Adrenal gland (tissue), 9 donors: ENCODE measurements at regions not wholly inside any gene's neighbourhood (a gene's known extent, or its start where the extent isn't known, plus 50 kb on each side); places are given as distances from the start of the nearest gene placed in this dataset.

Experiments used
- DNase-seq, 7 donors: peaks; one replicate each; pipeline ENCODE4 v3.0.0-alpha.2; 2019 to 2020
- H3K27ac ChIP-seq, 5 donors: fragments of 200-600 bp; sonication (generic) in 4 of 5; 1 replicate in 3 of 5; 2 replicates in 2 of 5; pipeline versions ENCODE4 v1.5.1 to v1.8.0; 2016 to 2020; ENCODE audit warnings: mild to moderate bottlenecking in 1 of 5
- H3K27me3 ChIP-seq: fragments of 200-600 bp; 2 replicates; pipeline ENCODE4 v1.8.0; 2021
- H3K36me3 ChIP-seq, 2 donors: fragments of 200-600 bp; replicated peaks in 1 of 2; 1 replicate in 1 of 2; 2 replicates in 1 of 2; pipeline versions ENCODE4 v1.5.1 to v1.8.0; 2018 to 2022
- H3K4me1 ChIP-seq, 2 donors: fragments of 200-600 bp; replicated peaks in 1 of 2; 1 replicate in 1 of 2; 2 replicates in 1 of 2; pipeline versions ENCODE4 v1.5.1 to v1.8.0; 2018 to 2021
- H3K4me3 ChIP-seq, 4 donors: fragments of 200-600 bp; sonication (generic) in 3 of 4; one replicate each; pipeline ENCODE4 v1.5.1; 2016 to 2018
- H3K9me3 ChIP-seq, 3 donors: fragments of 200-600 bp; sonication (generic) in 1 of 3; replicated peaks in 1 of 3; 1 replicate in 2 of 3; 2 replicates in 1 of 3; pipeline versions ENCODE4 v1.5.1 to v1.8.0; 2016 to 2021
- CTCF ChIP-seq, 6 experiments: fragments of 450-650 bp in 4 of 6; fragments of 200-600 bp in 2 of 6; sonication (generic) in 1 of 6; IDR thresholded peaks; 1 replicate in 5 of 6; 2 replicates in 1 of 6; pipeline versions ENCODE4 v1.5.1 to v1.8.0; 2016 to 2021; ENCODE audit warnings: antibody characterized with exemption in 6 of 6, mild to moderate bottlenecking in 2 of 6, moderate library complexity in 1 of 6
- POLR2A ChIP-seq, 2 donors: fragments of 450-650 bp; IDR thresholded peaks; one replicate each; pipeline ENCODE4 v1.6.1; 2017; ENCODE audit warnings: antibody characterized with exemption in 2 of 2, mild to moderate bottlenecking in 2 of 2, moderate library complexity in 1 of 2
- WGBS, 4 donors: extraction: QIAGEN DNeasy Blood & Tissue Kit in 2 of 4; methylation state at CpG; one replicate each; pipeline versions ENCODE4 v1.1.5 to v1.1.7; 2013 to 2017; 5-methylcytosine and 5-hydroxymethylcytosine counted together
- intact Hi-C, 2 donors: fragments of 100-400 bp; cut with DNase I; formaldehyde crosslinking; loops; one replicate each; pipeline versions ENCODE4 v1.14.1 to v1.15.0; 2022 to 2023
- donor health status: healthy with polysubstance abuse.
- donor health status: Bipolar disorder and iron deficiency.
- donor health status: DM: yes; HTN: yes; CAD: no.
- donor health status: DM: no; HTN: no; CAD: no.
- donor health status: DM: no; HTN: no; CAD: no.

GRCh38 chr10:10039595-10039994, 978.1 kb upstream of the CELF2 start:
- intact Hi-C loops: no loop called here

GRCh38 chr10:10043083-10043482, 974.6 kb upstream of the CELF2 start:
- no peaks in the 10 kb centered on the region for H3K9me3 ChIP-seq
- DNase-seq: no peak
- H3K4me1 ChIP-seq: no peaks in the 10 kb centered on the region
- H3K4me3 ChIP-seq: no peak overlapping the region
- intact Hi-C loops: no loop called here
- no peaks in the 10 kb centered on the region for H3K27me3 ChIP-seq
- H3K27ac ChIP-seq: no peak overlapping the region
- 0% methylated on average over 1 of the region's 1 CpG for WGBS, 4 donors
- TF ChIP-seq POLR2A (IDR thresholded peaks at IDR 0.05) (no peak), CTCF (IDR thresholded peaks at IDR 0.05) (no peak)
- H3K36me3 ChIP-seq: no peaks in the 10 kb centered on the region

More at GRCh38 chr10:10039595-10039994, 978.1 kb upstream of the CELF2 start:
- TF ChIP-seq CTCF (IDR thresholded peaks at IDR 0.05) (no peak), POLR2A (IDR thresholded peaks at IDR 0.05) (no peak)
- H3K27me3 ChIP-seq: no peaks in the 10 kb centered on the region
- no peak for DNase-seq
- H3K27ac ChIP-seq: no peak overlapping the region
- H3K36me3 ChIP-seq: no peaks in the 10 kb centered on the region
- H3K4me3 ChIP-seq: no peak overlapping the region
- H3K4me1 ChIP-seq: no peaks in the 10 kb centered on the region
- WGBS, 4 donors: 78 to 90% (median 80%) methylated on average over 2 of the region's 2 CpGs
- no peaks in the 10 kb centered on the region for H3K9me3 ChIP-seq

GRCh38 chr10:10044922-10045764, 972.5 kb upstream of the CELF2 start:
- H3K9me3 ChIP-seq: no peaks in the 10 kb centered on the region
- H3K4me1 ChIP-seq: no peaks in the 10 kb centered on the region
- H3K27me3 ChIP-seq: no peaks in the 10 kb centered on the region
- intact Hi-C loops: no loop called here
- H3K27ac ChIP-seq: no peak overlapping the region
- no peak for DNase-seq
- no peak for TF ChIP-seq POLR2A (IDR thresholded peaks at IDR 0.05)
- no peak for TF ChIP-seq CTCF (IDR thresholded peaks at IDR 0.05)
- H3K36me3 ChIP-seq: no peaks in the 10 kb centered on the region
- 82 to 89% (median 87%) methylated on average over 3 to 4 of the region's 4 CpGs for WGBS, 4 donors
- no peak overlapping the region for H3K4me3 ChIP-seq

GRCh38 chr10:10045765-10046028, 972.0 kb upstream of the CELF2 start:
- no peak overlapping the region for H3K4me3 ChIP-seq
- intact Hi-C loops: no loop called here
- H3K4me1 ChIP-seq: no peaks in the 10 kb centered on the region
- TF ChIP-seq CTCF (IDR thresholded peaks at IDR 0.05): no peak
- no peak for TF ChIP-seq POLR2A (IDR thresholded peaks at IDR 0.05)
- no peaks in the 10 kb centered on the region for H3K9me3 ChIP-seq
- DNase-seq: no peak
- no peak overlapping the region for H3K27ac ChIP-seq
- no peaks in the 10 kb centered on the region for H3K27me3 ChIP-seq
- H3K36me3 ChIP-seq: no peaks in the 10 kb centered on the region
- WGBS, 4 donors: 74 to 93% (median 84%) methylated on average over 2 of the region's 2 CpGs
